ENCODE measurements at regions not wholly inside any gene's neighbourhood (a gene's known extent, or its start where the extent isn't known, plus 50 kb on each side); places are given as distances from the start of the nearest gene placed in this dataset.
"Not testable (repeated sequence)": the region's sequence is repeated elsewhere in the genome, so short reads cannot be mapped to it uniquely, and the experiment has no call there.

DNA sequence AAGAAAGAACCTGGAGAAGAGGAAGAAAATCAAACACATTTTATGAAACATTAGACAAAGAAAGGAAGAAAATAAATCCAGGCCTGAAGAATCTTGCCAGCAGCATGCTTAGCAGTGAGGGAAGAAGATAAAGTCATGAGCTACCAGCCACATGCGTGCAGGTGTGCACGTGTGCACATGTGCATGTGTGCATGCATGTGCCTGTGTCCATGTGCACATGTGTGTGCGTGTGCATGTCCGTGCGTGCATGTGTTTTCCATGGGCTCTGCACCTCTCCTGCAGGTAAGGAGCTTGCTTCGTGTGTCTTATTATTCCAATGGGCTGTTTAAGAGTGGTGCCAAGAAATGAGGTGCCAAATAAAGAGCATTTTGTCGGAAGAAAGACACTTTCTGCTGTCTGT is 322.2 kb downstream of the FGFR2 start:
- DNase-seq (ENCODE audit: low spot score) = no peak
- no peak overlapping the region for H3K4me3 Mint-ChIP-seq (ENCODE audit: unreplicated experiment)
- TF ChIP-seq, protein P1, sequence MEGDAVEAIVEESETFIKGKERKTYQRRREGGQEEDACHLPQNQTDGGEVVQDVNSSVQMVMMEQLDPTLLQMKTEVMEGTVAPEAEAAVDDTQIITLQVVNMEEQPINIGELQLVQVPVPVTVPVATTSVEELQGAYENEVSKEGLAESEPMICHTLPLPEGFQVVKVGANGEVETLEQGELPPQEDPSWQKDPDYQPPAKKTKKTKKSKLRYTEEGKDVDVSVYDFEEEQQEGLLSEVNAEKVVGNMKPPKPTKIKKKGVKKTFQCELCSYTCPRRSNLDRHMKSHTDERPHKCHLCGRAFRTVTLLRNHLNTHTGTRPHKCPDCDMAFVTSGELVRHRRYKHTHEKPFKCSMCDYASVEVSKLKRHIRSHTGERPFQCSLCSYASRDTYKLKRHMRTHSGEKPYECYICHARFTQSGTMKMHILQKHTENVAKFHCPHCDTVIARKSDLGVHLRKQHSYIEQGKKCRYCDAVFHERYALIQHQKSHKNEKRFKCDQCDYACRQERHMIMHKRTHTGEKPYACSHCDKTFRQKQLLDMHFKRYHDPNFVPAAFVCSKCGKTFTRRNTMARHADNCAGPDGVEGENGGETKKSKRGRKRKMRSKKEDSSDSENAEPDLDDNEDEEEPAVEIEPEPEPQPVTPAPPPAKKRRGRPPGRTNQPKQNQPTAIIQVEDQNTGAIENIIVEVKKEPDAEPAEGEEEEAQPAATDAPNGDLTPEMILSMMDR (IDR thresholded peaks at IDR 0.05) = no peak
- no peaks in the 10 kb centered on the region for H3K4me1 Mint-ChIP-seq (ENCODE audit: low read depth)
- no peaks in the 10 kb centered on the region for H3K36me3 Mint-ChIP-seq (ENCODE audit: low read depth)
- no peak overlapping the region for H3K27ac Mint-ChIP-seq (ENCODE audit: unreplicated experiment)
- peaks cover 14% of the 10 kb centered on the region for H3K27me3 Mint-ChIP-seq (ENCODE audit: low read depth)
- H3K9me3 Mint-ChIP-seq (ENCODE audit: low read depth) = no peaks in the 10 kb centered on the region

DNA sequence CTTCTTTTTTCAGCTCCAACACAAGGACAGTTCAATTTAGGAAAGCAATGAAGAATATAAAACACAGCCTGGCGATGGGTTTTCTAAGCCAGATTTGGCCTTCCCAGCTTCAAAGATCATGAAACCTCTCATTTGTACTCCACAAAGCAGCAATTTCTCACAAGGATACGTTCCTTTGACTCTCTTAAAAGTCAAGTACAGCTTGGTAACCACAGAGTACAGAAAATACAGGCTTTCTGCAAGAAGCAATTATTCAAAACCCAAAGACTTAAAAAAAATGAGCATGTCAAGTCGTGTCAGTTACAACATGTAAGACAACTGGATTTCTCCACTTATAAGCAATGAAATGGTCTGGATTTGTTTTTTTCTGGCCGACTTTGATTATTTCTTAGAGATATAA is 321.4 kb downstream of the FGFR2 start:
- TF ChIP-seq, protein P1 (IDR thresholded peaks at IDR 0.05) = no peak
- no peak for DNase-seq (ENCODE audit: low spot score)
- H3K4me1 Mint-ChIP-seq (ENCODE audit: low read depth) = no peaks in the 10 kb centered on the region
- no peaks in the 10 kb centered on the region for H3K36me3 Mint-ChIP-seq (ENCODE audit: low read depth)
- H3K27ac Mint-ChIP-seq (ENCODE audit: unreplicated experiment) = no peak overlapping the region
- peaks cover 14% of the 10 kb centered on the region for H3K27me3 Mint-ChIP-seq (ENCODE audit: low read depth)
- no peaks in the 10 kb centered on the region for H3K9me3 Mint-ChIP-seq (ENCODE audit: low read depth)
- H3K4me3 Mint-ChIP-seq (ENCODE audit: unreplicated experiment) = no peak overlapping the region

DNA sequence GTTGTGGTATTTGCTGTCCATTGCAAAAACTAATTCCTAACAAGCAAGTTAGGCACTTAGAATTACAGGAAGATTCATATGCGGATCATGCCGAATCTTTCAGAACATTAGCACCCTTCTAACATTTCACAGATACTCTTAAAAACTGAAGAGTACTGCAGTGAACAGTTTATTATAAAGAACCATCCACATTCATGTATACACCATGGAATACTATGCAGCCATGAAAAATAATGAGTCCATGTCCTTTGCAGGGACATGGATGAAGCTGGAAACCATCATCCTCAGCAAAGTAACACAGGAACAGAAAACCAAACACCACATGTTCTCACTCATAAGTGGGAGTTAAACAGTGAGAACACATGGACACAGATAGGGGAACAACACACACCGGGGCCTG is 319.9 kb downstream of the FGFR2 start:
- not testable (repeated sequence) for H3K36me3 Mint-ChIP-seq (ENCODE audit: low read depth); H3K9me3 Mint-ChIP-seq (ENCODE audit: low read depth); H3K4me3 Mint-ChIP-seq (ENCODE audit: unreplicated experiment); H3K4me1 Mint-ChIP-seq (ENCODE audit: low read depth); DNase-seq (ENCODE audit: low spot score); H3K27ac Mint-ChIP-seq (ENCODE audit: unreplicated experiment)
- H3K27me3 Mint-ChIP-seq (ENCODE audit: low read depth) = peaks cover 11% of the 10 kb centered on the region

- H3K27ac Mint-ChIP-seq (ENCODE audit: unreplicated experiment) = no peak overlapping the region
- no peaks in the 10 kb centered on the region for H3K9me3 Mint-ChIP-seq (ENCODE audit: low read depth)
- peaks cover 6% of the 10 kb centered on the region for H3K4me1 Mint-ChIP-seq (ENCODE audit: low read depth)
- peaks cover 5% of the 10 kb centered on the region for H3K27me3 Mint-ChIP-seq (ENCODE audit: low read depth)
- H3K4me3 Mint-ChIP-seq (ENCODE audit: unreplicated experiment) = no peak overlapping the region
- no peak for DNase-seq (ENCODE audit: low spot score)
- H3K36me3 Mint-ChIP-seq (ENCODE audit: low read depth) = no peaks in the 10 kb centered on the region
- TF ChIP-seq, protein P1 (IDR thresholded peaks at IDR 0.05) = no peak
Observed at GRCh38 chr10:121281576-121281975, 316.7 kb downstream of the FGFR2 start.

DNA sequence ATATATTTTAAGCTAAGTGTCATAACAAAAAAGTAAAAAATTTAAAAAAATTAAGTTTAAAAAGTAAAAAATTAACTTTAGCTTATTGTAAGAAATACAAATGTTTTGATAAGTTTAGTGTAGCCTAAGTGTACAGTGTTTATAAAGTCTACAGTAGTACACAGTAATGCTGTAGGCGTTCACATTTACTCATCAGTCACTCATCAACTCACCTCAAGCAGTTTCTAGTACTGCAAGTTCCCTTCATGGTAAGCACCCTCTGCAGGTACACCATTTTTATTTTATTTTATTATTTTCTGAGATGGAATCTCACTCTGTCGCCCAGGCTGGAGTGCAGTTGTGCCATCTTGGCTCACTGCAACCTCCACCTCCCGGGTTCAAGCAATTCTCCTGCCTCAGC is 316.0 kb downstream of the FGFR2 start:
- no peaks in the 10 kb centered on the region for H3K36me3 Mint-ChIP-seq (ENCODE audit: low read depth)
- H3K27ac Mint-ChIP-seq (ENCODE audit: unreplicated experiment) = no peak overlapping the region
- no peak overlapping the region for H3K4me3 Mint-ChIP-seq (ENCODE audit: unreplicated experiment)
- H3K4me1 Mint-ChIP-seq (ENCODE audit: low read depth) = peaks cover 6% of the 10 kb centered on the region
- DNase-seq (ENCODE audit: low spot score) = no peak
- H3K9me3 Mint-ChIP-seq (ENCODE audit: low read depth) = no peaks in the 10 kb centered on the region
- TF ChIP-seq, protein P1 (IDR thresholded peaks at IDR 0.05) = no peak
- H3K27me3 Mint-ChIP-seq (ENCODE audit: low read depth) = peaks cover 4% of the 10 kb centered on the region

DNA sequence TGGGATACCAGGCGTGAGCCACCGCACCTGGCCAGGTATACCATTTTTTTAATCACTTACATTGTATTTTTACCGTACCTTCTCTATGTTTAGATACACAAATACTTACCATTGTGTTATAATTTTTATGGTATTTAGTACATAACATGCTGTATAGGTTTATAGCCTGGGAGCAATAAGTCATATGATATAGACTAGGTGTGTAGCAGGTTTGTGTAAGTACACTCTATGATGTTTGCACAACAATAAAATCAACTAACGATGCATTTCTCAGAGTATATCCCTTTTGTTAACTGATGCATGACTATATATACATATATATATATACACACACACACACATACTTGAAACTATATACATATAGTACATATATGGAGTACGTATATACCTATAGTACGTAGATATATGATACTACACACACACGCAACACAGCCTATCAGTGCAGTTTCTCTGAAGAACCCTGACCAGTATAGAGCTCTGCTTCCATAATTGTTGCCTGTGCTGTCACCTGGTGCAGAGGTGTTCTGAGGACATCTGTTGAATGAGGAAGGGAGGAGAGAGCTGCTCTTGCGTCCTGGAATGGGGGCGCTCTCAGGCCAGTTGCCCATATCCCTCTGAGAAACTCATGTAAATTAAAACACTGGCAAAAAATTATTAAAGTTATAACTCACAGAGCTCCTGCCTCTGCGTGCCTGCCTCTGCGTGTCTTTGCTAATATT is 315.3 kb downstream of the FGFR2 start:
- no peak overlapping the region for H3K4me3 Mint-ChIP-seq (ENCODE audit: unreplicated experiment)
- TF ChIP-seq, protein P1 (IDR thresholded peaks at IDR 0.05) = no peak
- peaks cover 11% of the 10 kb centered on the region for H3K27me3 Mint-ChIP-seq (ENCODE audit: low read depth)
- no peaks in the 10 kb centered on the region for H3K36me3 Mint-ChIP-seq (ENCODE audit: low read depth)
- DNase-seq (ENCODE audit: low spot score) = no peak
- no peaks in the 10 kb centered on the region for H3K9me3 Mint-ChIP-seq (ENCODE audit: low read depth)
- peaks cover 6% of the 10 kb centered on the region for H3K4me1 Mint-ChIP-seq (ENCODE audit: low read depth)
- H3K27ac Mint-ChIP-seq (ENCODE audit: unreplicated experiment) = no peak overlapping the region

Data from chondrocyte (in vitro differentiated cells).